ENCODE measurements at regions not wholly inside any gene's neighbourhood (a gene's known extent, or its start where the extent isn't known, plus 50 kb on each side); places are given as distances from the start of the nearest gene placed in this dataset.

DNA sequence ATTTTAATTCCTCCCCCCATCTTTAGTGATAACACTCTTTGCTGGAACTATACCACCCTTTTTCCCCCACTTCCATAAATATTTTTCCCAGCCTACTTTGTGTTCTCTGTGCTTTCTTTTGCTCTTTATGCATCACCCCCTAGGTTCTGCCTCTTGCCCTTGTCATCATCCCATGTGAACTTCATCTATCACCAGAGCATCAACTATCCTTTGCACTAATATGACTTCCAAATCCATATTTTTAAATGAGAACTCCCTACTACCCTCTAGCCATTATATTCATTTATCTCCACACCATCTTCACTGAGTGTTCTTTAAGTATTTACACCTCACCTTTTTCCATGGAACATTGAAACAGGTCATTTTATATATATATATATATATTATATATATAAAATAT lies 452.7 kb downstream of the FOXO1 start:
- H3K36me3 ChIP-seq: no peaks in the 10 kb centered on the region
- no peak for TF ChIP-seq POLR2A (IDR thresholded peaks at IDR 0.05)
- TF ChIP-seq, protein P1, sequence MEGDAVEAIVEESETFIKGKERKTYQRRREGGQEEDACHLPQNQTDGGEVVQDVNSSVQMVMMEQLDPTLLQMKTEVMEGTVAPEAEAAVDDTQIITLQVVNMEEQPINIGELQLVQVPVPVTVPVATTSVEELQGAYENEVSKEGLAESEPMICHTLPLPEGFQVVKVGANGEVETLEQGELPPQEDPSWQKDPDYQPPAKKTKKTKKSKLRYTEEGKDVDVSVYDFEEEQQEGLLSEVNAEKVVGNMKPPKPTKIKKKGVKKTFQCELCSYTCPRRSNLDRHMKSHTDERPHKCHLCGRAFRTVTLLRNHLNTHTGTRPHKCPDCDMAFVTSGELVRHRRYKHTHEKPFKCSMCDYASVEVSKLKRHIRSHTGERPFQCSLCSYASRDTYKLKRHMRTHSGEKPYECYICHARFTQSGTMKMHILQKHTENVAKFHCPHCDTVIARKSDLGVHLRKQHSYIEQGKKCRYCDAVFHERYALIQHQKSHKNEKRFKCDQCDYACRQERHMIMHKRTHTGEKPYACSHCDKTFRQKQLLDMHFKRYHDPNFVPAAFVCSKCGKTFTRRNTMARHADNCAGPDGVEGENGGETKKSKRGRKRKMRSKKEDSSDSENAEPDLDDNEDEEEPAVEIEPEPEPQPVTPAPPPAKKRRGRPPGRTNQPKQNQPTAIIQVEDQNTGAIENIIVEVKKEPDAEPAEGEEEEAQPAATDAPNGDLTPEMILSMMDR (IDR thresholded peaks at IDR 0.05): no peak
- no peak overlapping the region for H3K27ac ChIP-seq
- H3K4me3 ChIP-seq: no peak overlapping the region
- no peak for DNase-seq
- no peaks in the 10 kb centered on the region for H3K27me3 ChIP-seq
- H3K4me1 ChIP-seq: no peaks in the 10 kb centered on the region
- H3K9me3 ChIP-seq: no peaks in the 10 kb centered on the region

DNA sequence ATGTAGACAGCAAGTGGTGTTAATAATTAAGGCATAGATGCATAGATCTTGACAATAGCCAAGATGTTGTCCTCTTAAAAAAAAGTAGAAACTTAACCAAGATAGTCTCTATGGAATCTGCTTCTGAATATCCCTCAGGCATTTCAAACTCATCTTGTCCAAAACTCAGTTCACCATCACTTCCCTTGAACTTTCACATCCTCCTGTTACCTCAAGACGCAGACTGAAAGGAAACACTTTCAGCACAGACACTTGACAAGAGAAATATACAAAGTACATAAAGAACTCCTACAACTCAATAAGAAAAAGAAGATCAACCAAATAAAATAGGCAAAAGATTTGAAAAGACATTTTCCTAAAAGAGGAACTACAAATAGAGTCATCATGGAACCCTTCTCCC lies 451.1 kb downstream of the FOXO1 start:
- H3K9me3 ChIP-seq: no peaks in the 10 kb centered on the region
- H3K36me3 ChIP-seq: no peaks in the 10 kb centered on the region
- no peaks in the 10 kb centered on the region for H3K27me3 ChIP-seq
- no peak for TF ChIP-seq POLR2A (IDR thresholded peaks at IDR 0.05)
- TF ChIP-seq, protein P1 (IDR thresholded peaks at IDR 0.05): no peak
- no peak overlapping the region for H3K27ac ChIP-seq
- no peak for DNase-seq
- H3K4me3 ChIP-seq: no peak overlapping the region
- peaks cover 0 to under 1% (median 0%) of the 10 kb centered on the region in 4 donors for H3K4me1 ChIP-seq

DNA sequence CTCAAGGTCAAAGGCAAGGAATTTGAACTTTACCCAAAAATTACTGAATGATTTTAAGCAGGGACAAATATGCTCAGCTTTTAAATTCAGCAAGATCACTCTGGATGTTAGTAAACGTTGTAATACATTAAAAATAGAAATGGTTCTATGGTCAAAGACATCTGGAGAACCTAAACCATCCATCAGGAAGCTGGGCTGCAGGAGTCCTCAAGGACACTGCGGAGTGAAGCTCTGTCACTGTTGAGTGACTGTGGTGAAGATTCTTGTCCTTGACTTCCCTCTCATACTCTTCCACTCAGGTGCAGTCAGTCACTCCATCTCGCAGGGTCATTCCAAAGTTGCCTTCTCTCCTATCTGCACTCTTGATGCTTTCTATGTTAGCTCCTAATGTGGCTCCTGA lies 450.7 kb downstream of the FOXO1 start:
- no peak overlapping the region for H3K4me3 ChIP-seq
- no peaks in the 10 kb centered on the region for H3K36me3 ChIP-seq
- H3K9me3 ChIP-seq: no peaks in the 10 kb centered on the region
- TF ChIP-seq, protein P1 (IDR thresholded peaks at IDR 0.05): no peak
- TF ChIP-seq POLR2A (IDR thresholded peaks at IDR 0.05): no peak
- no peaks in the 10 kb centered on the region for H3K27me3 ChIP-seq
- H3K27ac ChIP-seq: no peak overlapping the region
- peaks cover 0 to 5% (median 0%) of the 10 kb centered on the region in 4 donors for H3K4me1 ChIP-seq
- DNase-seq: no peak

DNA sequence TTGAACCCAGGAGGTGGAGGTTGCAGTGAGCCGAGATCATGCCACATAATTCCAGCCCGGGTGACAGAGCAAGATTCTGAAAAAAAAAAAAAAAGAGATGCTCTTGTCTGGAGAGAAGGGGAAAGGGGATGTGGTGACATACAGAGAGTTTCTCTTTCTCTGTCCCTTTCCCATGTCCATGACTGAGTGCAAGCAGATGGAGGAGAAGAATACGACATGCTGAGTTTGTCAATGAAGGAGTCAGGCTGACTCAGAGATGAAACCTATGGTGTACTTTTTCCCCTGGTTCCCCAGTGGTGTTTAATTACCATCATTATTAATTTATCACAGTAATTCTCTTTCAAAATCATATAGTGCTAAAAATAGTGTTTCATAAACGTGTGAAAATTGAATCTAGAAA lies 448.8 kb downstream of the FOXO1 start:
- Histone ChIP-seq H3K9me3 (no peaks in the 10 kb centered on the region), H3K27ac (no peak overlapping the region), H3K4me3 (no peak overlapping the region), H3K36me3 (no peaks in the 10 kb centered on the region), H3K27me3 (no peaks in the 10 kb centered on the region), H3K4me1 (peaks cover 0 to 5% (median 0%) of the 10 kb centered on the region in 4 donors)
- DNase-seq: no peak
- TF ChIP-seq POLR2A (IDR thresholded peaks at IDR 0.05): no peak
- TF ChIP-seq, protein P1 (IDR thresholded peaks at IDR 0.05): no peak

DNA sequence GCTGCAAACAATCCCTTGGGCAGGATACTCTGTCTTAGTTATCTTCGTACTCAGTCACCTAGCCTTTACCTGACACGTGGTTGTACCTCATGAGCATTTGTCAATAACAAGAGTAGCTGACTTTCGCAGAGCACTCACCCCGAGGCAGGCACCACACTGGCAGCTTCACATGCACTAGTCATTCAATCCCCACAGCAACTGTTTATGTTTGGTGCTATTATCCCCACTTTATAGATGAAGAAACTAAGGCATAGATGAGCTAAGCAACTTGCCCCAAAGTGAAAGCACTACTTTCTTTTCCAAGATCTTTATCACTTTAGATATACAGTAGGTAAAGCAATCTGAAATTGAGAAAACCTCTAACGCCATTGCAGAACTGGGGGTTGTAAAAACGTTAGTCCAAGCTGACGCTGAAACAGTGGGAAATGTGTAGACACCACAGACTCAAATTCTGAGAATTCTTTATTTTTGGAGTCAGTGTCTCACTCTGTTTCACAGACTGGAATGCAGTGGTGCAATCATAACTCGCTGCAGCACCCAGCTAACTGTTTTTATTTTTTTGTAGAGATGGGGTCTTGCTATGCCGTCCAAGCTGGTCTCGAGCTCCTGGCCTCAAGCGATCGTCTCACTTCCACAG lies 446.0 kb downstream of the FOXO1 start:
- no peaks in the 10 kb centered on the region for H3K36me3 ChIP-seq
- TF ChIP-seq, protein P1 (IDR thresholded peaks at IDR 0.05): no peak
- TF ChIP-seq POLR2A (IDR thresholded peaks at IDR 0.05): no peak
- H3K27ac ChIP-seq: peak overlapping the region; percentile 53 to 77 (median 66)
- H3K27me3 ChIP-seq: no peaks in the 10 kb centered on the region
- H3K9me3 ChIP-seq: no peaks in the 10 kb centered on the region
- no peak for DNase-seq
- no peak overlapping the region for H3K4me3 ChIP-seq
- peaks cover 0 to 5% (median 0%) of the 10 kb centered on the region in 4 donors for H3K4me1 ChIP-seq

DNA sequence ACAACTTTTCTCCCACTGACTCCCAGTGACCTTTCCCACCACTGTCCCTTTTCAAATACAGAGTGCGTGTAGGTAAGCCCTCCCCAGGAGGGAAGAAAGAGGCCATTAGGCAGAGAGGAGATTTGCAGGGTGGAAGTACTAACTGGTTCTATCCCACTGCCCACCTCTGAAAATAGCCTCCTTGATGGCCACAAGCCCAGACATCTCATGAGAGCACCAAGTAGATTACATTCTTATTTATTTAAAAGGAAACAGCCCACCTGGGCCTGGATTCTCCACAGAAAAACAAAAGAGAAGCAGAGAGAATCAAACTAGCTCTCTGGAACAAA lies 445.3 kb downstream of the FOXO1 start:
- Histone ChIP-seq H3K9me3 (no peaks in the 10 kb centered on the region), H3K27me3 (no peaks in the 10 kb centered on the region), H3K27ac (peak overlapping the region; percentile 53 to 77 (median 66)), H3K4me1 (peaks cover 0 to 5% (median 0%) of the 10 kb centered on the region in 4 donors), H3K36me3 (no peaks in the 10 kb centered on the region), H3K4me3 (no peak overlapping the region)
- TF ChIP-seq POLR2A (IDR thresholded peaks at IDR 0.05): no peak
- TF ChIP-seq, protein P1 (IDR thresholded peaks at IDR 0.05): no peak
- DNase-seq: no peak

Data from Peyer's patch (tissue), 4 donors.